ENCODE measurements at regions not wholly inside any gene's neighbourhood (a gene's known extent, or its start where the extent isn't known, plus 50 kb on each side); places are given as distances from the start of the nearest gene placed in this dataset.

- TF ChIP-seq, protein P1, sequence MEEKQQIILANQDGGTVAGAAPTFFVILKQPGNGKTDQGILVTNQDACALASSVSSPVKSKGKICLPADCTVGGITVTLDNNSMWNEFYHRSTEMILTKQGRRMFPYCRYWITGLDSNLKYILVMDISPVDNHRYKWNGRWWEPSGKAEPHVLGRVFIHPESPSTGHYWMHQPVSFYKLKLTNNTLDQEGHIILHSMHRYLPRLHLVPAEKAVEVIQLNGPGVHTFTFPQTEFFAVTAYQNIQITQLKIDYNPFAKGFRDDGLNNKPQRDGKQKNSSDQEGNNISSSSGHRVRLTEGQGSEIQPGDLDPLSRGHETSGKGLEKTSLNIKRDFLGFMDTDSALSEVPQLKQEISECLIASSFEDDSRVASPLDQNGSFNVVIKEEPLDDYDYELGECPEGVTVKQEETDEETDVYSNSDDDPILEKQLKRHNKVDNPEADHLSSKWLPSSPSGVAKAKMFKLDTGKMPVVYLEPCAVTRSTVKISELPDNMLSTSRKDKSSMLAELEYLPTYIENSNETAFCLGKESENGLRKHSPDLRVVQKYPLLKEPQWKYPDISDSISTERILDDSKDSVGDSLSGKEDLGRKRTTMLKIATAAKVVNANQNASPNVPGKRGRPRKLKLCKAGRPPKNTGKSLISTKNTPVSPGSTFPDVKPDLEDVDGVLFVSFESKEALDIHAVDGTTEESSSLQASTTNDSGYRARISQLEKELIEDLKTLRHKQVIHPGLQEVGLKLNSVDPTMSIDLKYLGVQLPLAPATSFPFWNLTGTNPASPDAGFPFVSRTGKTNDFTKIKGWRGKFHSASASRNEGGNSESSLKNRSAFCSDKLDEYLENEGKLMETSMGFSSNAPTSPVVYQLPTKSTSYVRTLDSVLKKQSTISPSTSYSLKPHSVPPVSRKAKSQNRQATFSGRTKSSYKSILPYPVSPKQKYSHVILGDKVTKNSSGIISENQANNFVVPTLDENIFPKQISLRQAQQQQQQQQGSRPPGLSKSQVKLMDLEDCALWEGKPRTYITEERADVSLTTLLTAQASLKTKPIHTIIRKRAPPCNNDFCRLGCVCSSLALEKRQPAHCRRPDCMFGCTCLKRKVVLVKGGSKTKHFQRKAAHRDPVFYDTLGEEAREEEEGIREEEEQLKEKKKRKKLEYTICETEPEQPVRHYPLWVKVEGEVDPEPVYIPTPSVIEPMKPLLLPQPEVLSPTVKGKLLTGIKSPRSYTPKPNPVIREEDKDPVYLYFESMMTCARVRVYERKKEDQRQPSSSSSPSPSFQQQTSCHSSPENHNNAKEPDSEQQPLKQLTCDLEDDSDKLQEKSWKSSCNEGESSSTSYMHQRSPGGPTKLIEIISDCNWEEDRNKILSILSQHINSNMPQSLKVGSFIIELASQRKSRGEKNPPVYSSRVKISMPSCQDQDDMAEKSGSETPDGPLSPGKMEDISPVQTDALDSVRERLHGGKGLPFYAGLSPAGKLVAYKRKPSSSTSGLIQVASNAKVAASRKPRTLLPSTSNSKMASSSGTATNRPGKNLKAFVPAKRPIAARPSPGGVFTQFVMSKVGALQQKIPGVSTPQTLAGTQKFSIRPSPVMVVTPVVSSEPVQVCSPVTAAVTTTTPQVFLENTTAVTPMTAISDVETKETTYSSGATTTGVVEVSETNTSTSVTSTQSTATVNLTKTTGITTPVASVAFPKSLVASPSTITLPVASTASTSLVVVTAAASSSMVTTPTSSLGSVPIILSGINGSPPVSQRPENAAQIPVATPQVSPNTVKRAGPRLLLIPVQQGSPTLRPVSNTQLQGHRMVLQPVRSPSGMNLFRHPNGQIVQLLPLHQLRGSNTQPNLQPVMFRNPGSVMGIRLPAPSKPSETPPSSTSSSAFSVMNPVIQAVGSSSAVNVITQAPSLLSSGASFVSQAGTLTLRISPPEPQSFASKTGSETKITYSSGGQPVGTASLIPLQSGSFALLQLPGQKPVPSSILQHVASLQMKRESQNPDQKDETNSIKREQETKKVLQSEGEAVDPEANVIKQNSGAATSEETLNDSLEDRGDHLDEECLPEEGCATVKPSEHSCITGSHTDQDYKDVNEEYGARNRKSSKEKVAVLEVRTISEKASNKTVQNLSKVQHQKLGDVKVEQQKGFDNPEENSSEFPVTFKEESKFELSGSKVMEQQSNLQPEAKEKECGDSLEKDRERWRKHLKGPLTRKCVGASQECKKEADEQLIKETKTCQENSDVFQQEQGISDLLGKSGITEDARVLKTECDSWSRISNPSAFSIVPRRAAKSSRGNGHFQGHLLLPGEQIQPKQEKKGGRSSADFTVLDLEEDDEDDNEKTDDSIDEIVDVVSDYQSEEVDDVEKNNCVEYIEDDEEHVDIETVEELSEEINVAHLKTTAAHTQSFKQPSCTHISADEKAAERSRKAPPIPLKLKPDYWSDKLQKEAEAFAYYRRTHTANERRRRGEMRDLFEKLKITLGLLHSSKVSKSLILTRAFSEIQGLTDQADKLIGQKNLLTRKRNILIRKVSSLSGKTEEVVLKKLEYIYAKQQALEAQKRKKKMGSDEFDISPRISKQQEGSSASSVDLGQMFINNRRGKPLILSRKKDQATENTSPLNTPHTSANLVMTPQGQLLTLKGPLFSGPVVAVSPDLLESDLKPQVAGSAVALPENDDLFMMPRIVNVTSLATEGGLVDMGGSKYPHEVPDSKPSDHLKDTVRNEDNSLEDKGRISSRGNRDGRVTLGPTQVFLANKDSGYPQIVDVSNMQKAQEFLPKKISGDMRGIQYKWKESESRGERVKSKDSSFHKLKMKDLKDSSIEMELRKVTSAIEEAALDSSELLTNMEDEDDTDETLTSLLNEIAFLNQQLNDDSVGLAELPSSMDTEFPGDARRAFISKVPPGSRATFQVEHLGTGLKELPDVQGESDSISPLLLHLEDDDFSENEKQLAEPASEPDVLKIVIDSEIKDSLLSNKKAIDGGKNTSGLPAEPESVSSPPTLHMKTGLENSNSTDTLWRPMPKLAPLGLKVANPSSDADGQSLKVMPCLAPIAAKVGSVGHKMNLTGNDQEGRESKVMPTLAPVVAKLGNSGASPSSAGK (IDR thresholded peaks at IDR 0.05) = peak; percentile 86
- TF ChIP-seq CXXC5 (CRISPR knock-in tag; IDR thresholded peaks at IDR 0.05) (peak; percentile 46), PBX2 (CRISPR knock-in tag; IDR thresholded peaks at IDR 0.05; ENCODE audit: low read depth) (no peak), PBX2 (tag; conservative IDR thresholded peaks at IDR 0.05; ENCODE audit: low read depth) (no peak), GTF2B (IDR thresholded peaks at IDR 0.05; ENCODE audit: extremely low read depth, insufficient read length) (no peak), U2AF1 (optimal IDR thresholded peaks at IDR 0.05; ENCODE audit: low read depth, low read length) (no peak), POLR2A (conservative IDR thresholded peaks at IDR 0.05) (no peak), LARP7 (IDR thresholded peaks at IDR 0.05) (0 out of 2 replicates have a peak, but pooled peaks have one; percentile 21), PTRF (tag; IDR thresholded peaks at IDR 0.05) (no peak)
Measured at GRCh38 chr18:8882632-8883408, 177.5 kb downstream of the MTCL1 start (continued).

All from K562 (cell line).